GM23248 (cell line): ENCODE measurements at regions not wholly inside any gene's neighbourhood (a gene's known extent, or its start where the extent isn't known, plus 50 kb on each side); places are given as distances from the start of the nearest gene placed in this dataset.

ENCODE experiments used
- DNase-seq: peaks from one replicate; pipeline ENCODE4 v3.0.0-alpha.2; 2015
- H2AFZ ChIP-seq: fragments of 200-600 bp; sonication (generic); 2 replicates; pipeline ENCODE4 v1.6.1; 2016; ENCODE audit warnings: antibody characterized with exemption
- H3F3A ChIP-seq: fragments of 200-600 bp; sonication (generic); 2 replicates; pipeline ENCODE4 v1.6.1; 2016; ENCODE audit warnings: mild to moderate bottlenecking, antibody characterized with exemption, mixed run types; ENCODE audit not compliant: insufficient read depth
- H3K27ac ChIP-seq: fragments of 200-600 bp; sonication (generic); 2 replicates; pipeline ENCODE4 v1.5.1; 2016; ENCODE audit warnings: mild to moderate bottlenecking
- H3K27me3 ChIP-seq: fragments of 200-600 bp; sonication (generic); replicated peaks from 2 replicates; pipeline ENCODE4 v1.6.1; 2016; ENCODE audit warnings: mild to moderate bottlenecking; ENCODE audit not compliant: insufficient read depth
- H3K36me3 ChIP-seq: fragments of 200-600 bp; sonication (generic); 2 replicates; pipeline ENCODE4 v1.6.1; 2016; ENCODE audit warnings: low read depth, mild to moderate bottlenecking
- H3K4me1 ChIP-seq: fragments of 200-600 bp; sonication (generic); 2 replicates; pipeline ENCODE4 v1.6.1; 2016; ENCODE audit warnings: mild to moderate bottlenecking; ENCODE audit not compliant: insufficient read depth
- H3K4me2 ChIP-seq: fragments of 200-600 bp; sonication (generic); one replicate; pipeline ENCODE4 v1.6.1; 2016; ENCODE audit warnings: mild to moderate bottlenecking; ENCODE audit not compliant: unreplicated experiment
- H3K4me3 ChIP-seq: fragments of 200-600 bp; sonication (generic); 2 replicates; pipeline ENCODE4 v1.5.1; 2016; ENCODE audit warnings: mild to moderate bottlenecking
- H3K79me2 ChIP-seq: fragments of 200-600 bp; sonication (generic); 2 replicates; pipeline ENCODE4 v1.6.1; 2016; ENCODE audit warnings: mild to moderate bottlenecking; ENCODE audit not compliant: insufficient read depth
- H3K9ac ChIP-seq: fragments of 200-600 bp; sonication (generic); 2 replicates; pipeline ENCODE4 v1.6.1; 2016; ENCODE audit warnings: mild to moderate bottlenecking
- H3K9me2 ChIP-seq: fragments of 200-600 bp; sonication (generic); 2 replicates; pipeline ENCODE4 v1.6.1; 2016; ENCODE audit warnings: mixed run types, mild to moderate bottlenecking, moderate library complexity; ENCODE audit not compliant: insufficient read depth
- H3K9me3 ChIP-seq: fragments of 200-600 bp; sonication (generic); one replicate; pipeline ENCODE4 v1.6.1; 2017; ENCODE audit warnings: low read depth
- H4K20me1 ChIP-seq: fragments of 200-600 bp; sonication (generic); 2 replicates; pipeline ENCODE4 v1.6.0; 2016; ENCODE audit not compliant: insufficient read depth
- EZH2 ChIP-seq: fragments of 200-600 bp; sonication (generic); IDR thresholded peaks from 2 replicates; pipeline ENCODE4 v1.6.1; 2018; ENCODE audit warnings: antibody characterized with exemption, mild to moderate bottlenecking; ENCODE audit not compliant: insufficient read depth, poor library complexity, severe bottlenecking
- EZH2phosphoT487 ChIP-seq: fragments of 200-600 bp; sonication (generic); IDR thresholded peaks from 2 replicates; pipeline ENCODE4 v1.6.1; 2018; ENCODE audit warnings: antibody characterized with exemption, moderate library complexity, mild to moderate bottlenecking, low read depth; ENCODE audit not compliant: insufficient read depth
- WGBS, 2 experiments: methylation state at CpG; one replicate each; pipeline ENCODE4 v1.1.6; 2015 to 2017; ENCODE audit warnings: low lambda C conversion rate in 2 of 2, low coverage in 1 of 2; ENCODE audit errors: missing lambda C conversion rate in 2 of 2; 5-methylcytosine and 5-hydroxymethylcytosine counted together
- in situ Hi-C: fragments of 300-500 bp; cut with MboI; formaldehyde crosslinking; loops from 2 replicates; pipeline ENCODE4 v1.15.0; 2020

- no peaks in the 10 kb centered on the region for H3K4me1 ChIP-seq
- H3K4me3 ChIP-seq: no peak overlapping the region
- in situ Hi-C loops: no loop called here
- no peaks in the 10 kb centered on the region for H4K20me1 ChIP-seq
- no peaks in the 10 kb centered on the region for H3K9me3 ChIP-seq
- no peak for DNase-seq
- 38 to 40% methylated on average over 5 of the region's 5 CpGs for WGBS, 2 experiments
- H2AFZ ChIP-seq: no peak overlapping the region
- no peak for TF ChIP-seq EZH2
- no peak for TF ChIP-seq EZH2phosphoT487
- no peaks in the 10 kb centered on the region for H3K79me2 ChIP-seq
- no peaks in the 10 kb centered on the region for H3K36me3 ChIP-seq
- H3K9me2 ChIP-seq: no peaks in the 10 kb centered on the region
- H3K27ac ChIP-seq: no peak overlapping the region
- no peaks in the 10 kb centered on the region for H3F3A ChIP-seq
- H3K27me3 ChIP-seq: no peaks in the 10 kb centered on the region
- no peak overlapping the region for H3K9ac ChIP-seq
- no peak overlapping the region for H3K4me2 ChIP-seq
Observed at GRCh38 chr5:104444656-104445055, 882.1 kb upstream of the NUDT12 start.

GRCh38 chr5:104443706-104444105 is 881.1 kb upstream of the NUDT12 start:
- Histone ChIP-seq H4K20me1 (no peaks in the 10 kb centered on the region), H3F3A (no peaks in the 10 kb centered on the region), H3K9me3 (no peaks in the 10 kb centered on the region), H3K27me3 (no peaks in the 10 kb centered on the region), H3K4me1 (no peaks in the 10 kb centered on the region), H2AFZ (no peak overlapping the region), H3K9me2 (no peaks in the 10 kb centered on the region), H3K9ac (no peak overlapping the region), H3K36me3 (no peaks in the 10 kb centered on the region), H3K4me3 (no peak overlapping the region), H3K27ac (no peak overlapping the region), H3K4me2 (no peak overlapping the region), H3K79me2 (no peaks in the 10 kb centered on the region)
- no peak for DNase-seq
- in situ Hi-C loops: no loop called here
- TF ChIP-seq EZH2phosphoT487 (no peak), EZH2 (no peak)
- WGBS, 2 experiments: 56 to 59% methylated on average over 19 of the region's 19 CpGs

- H3K79me2 ChIP-seq: no peaks in the 10 kb centered on the region
- TF ChIP-seq EZH2: no peak
- TF ChIP-seq EZH2phosphoT487: no peak
- no peaks in the 10 kb centered on the region for H4K20me1 ChIP-seq
- H3K27me3 ChIP-seq: no peaks in the 10 kb centered on the region
- H3F3A ChIP-seq: no peaks in the 10 kb centered on the region
- H3K9me3 ChIP-seq: peaks cover 4% of the 10 kb centered on the region
- H3K4me3 ChIP-seq: no peak overlapping the region
- no peaks in the 10 kb centered on the region for H3K9me2 ChIP-seq
- 0 to 6% methylated on average over 4 of the region's 4 CpGs for WGBS, 2 experiments
- H3K4me1 ChIP-seq: no peaks in the 10 kb centered on the region
- H3K36me3 ChIP-seq: no peaks in the 10 kb centered on the region
- no peak overlapping the region for H2AFZ ChIP-seq
- no peak for DNase-seq
- no peak overlapping the region for H3K27ac ChIP-seq
- no peak overlapping the region for H3K9ac ChIP-seq
- H3K4me2 ChIP-seq: no peak overlapping the region
- in situ Hi-C loops: no loop called here
Observed at GRCh38 chr5:104431981-104432380, 869.4 kb upstream of the NUDT12 start.

- peaks cover 4% of the 10 kb centered on the region for H3K9me3 ChIP-seq
- no peaks in the 10 kb centered on the region for H3K79me2 ChIP-seq
- 11% methylated on average over 4 of the region's 4 CpGs for WGBS, 2 experiments
Observed at GRCh38 chr5:104431002-104431620, 868.5 kb upstream of the NUDT12 start.

More at GRCh38 chr5:104431002-104431620, 868.5 kb upstream of the NUDT12 start:
- no peak overlapping the region for H3K9ac ChIP-seq
- in situ Hi-C loops: no loop called here
- no peak for DNase-seq
- no peaks in the 10 kb centered on the region for H4K20me1 ChIP-seq
- no peak overlapping the region for H3K27ac ChIP-seq
- H3K27me3 ChIP-seq: no peaks in the 10 kb centered on the region
- H3F3A ChIP-seq: no peaks in the 10 kb centered on the region
- H3K9me2 ChIP-seq: no peaks in the 10 kb centered on the region
- no peaks in the 10 kb centered on the region for H3K4me1 ChIP-seq
- TF ChIP-seq EZH2phosphoT487 (no peak), EZH2 (no peak)
- H2AFZ ChIP-seq: no peak overlapping the region
- H3K4me3 ChIP-seq: no peak overlapping the region
- no peak overlapping the region for H3K4me2 ChIP-seq
- H3K36me3 ChIP-seq: no peaks in the 10 kb centered on the region
